Cardiac fibroblast (primary cell): ENCODE measurements at regions not wholly inside any gene's neighbourhood (a gene's known extent, or its start where the extent isn't known, plus 50 kb on each side); places are given as distances from the start of the nearest gene placed in this dataset.

Experiments
- DNase-seq, 2 donors: peaks; one replicate each; pipeline versions ENCODE4 v3.0.0 to v3.0.0-alpha.2; 2010; ENCODE audit warnings: low read depth in 2 of 2
- H3K4me3 ChIP-seq, 2 donors: replicated peaks in 1 of 2; 1 replicate in 1 of 2; 2 replicates in 1 of 2; pipeline ENCODE4 v1.5.1; 2011; ENCODE audit warnings: low read depth in 2 of 2, low read length in 2 of 2, mild to moderate bottlenecking in 2 of 2, moderate library complexity in 1 of 2
- TF ChIP-seq, protein P1 (sequence below): IDR thresholded peaks from one replicate; pipeline ENCODE4 v1.5.1; 2011; ENCODE audit warnings: low read depth, mild to moderate bottlenecking, low read length, inconsistent platforms

DNA sequence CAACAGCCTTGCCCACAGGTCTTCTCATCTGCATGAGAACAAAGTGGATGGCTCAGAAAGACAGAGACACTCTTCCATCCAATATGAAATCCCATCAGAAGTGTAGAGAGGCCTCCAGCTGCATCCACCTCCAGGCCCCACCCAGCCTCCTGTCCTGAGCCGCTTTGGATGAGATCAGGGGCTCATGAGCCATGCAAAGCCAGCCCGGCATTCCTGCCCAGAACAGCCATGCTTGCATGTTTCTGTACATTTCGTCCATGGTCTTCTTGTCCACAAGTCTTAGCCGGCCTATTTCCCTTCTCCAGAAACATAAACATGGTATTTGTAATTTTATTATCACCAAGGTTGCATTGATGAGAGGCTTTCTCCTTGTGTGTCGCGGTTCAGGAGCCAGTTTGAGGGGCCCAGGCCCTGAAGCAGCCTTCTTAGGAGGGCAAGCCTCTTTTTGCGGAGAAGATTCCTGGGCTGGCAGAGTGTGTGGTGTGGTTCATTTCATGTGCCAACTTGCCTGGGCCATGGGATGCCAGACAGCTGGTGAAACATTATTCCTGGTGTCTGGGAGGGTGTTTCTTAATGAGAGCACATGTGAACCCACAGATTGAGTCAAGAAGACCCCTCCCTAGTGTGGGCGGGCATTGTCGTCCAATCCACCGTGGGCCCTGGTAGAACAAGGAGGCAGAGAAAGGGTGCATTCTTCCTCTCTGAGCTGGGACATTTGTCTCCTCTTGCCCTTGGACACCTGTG, 928.9 kb downstream of the TBC1D22A start:
- H3K4me3 ChIP-seq: no peak overlapping the region
- no peak for DNase-seq
- TF ChIP-seq, protein P1, sequence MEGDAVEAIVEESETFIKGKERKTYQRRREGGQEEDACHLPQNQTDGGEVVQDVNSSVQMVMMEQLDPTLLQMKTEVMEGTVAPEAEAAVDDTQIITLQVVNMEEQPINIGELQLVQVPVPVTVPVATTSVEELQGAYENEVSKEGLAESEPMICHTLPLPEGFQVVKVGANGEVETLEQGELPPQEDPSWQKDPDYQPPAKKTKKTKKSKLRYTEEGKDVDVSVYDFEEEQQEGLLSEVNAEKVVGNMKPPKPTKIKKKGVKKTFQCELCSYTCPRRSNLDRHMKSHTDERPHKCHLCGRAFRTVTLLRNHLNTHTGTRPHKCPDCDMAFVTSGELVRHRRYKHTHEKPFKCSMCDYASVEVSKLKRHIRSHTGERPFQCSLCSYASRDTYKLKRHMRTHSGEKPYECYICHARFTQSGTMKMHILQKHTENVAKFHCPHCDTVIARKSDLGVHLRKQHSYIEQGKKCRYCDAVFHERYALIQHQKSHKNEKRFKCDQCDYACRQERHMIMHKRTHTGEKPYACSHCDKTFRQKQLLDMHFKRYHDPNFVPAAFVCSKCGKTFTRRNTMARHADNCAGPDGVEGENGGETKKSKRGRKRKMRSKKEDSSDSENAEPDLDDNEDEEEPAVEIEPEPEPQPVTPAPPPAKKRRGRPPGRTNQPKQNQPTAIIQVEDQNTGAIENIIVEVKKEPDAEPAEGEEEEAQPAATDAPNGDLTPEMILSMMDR: no peak

DNA sequence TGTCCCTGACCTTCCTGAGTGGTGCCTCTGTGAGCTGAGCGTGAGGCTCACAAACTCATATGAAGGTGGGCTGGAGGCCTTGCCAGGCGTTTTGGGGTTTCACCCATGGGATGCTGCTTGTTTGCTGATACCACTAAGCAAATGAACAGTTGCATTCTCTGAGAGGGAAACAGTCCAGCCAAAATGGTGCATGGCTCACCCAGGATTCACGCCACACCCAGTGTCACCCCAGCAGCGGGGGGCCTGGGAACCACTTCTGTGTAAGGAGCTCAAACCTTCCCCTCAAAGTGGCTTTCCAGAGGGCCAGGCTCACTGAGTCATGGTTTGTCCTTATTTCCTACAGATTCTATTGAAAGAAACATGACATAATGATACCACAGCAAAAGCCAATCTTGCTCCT, 928.1 kb downstream of the TBC1D22A start:
- no peak for DNase-seq
- H3K4me3 ChIP-seq: no peak overlapping the region
- TF ChIP-seq, protein P1: no peak

DNA sequence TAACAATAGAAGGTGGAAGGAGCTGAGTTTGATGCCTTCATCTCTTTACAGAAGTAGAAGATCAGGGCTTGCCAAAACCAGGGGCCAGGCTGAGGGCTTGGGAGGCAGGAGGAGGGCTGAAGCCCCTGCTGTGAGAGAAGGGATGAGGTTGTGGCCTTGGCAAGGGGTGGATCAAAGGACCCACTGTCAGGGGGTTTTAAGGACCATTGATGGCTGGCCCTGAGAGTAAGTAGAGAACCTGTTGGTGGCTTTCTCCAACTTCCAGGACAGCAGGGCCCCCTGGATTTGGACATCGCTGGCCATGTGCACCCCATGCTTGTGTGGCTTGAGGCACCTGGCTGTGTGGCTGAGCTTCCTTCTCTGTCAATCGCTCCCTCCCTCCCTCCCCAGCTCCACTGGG, 927.7 kb downstream of the TBC1D22A start:
- no peak for DNase-seq
- TF ChIP-seq, protein P1: no peak
- no peak overlapping the region for H3K4me3 ChIP-seq

DNA sequence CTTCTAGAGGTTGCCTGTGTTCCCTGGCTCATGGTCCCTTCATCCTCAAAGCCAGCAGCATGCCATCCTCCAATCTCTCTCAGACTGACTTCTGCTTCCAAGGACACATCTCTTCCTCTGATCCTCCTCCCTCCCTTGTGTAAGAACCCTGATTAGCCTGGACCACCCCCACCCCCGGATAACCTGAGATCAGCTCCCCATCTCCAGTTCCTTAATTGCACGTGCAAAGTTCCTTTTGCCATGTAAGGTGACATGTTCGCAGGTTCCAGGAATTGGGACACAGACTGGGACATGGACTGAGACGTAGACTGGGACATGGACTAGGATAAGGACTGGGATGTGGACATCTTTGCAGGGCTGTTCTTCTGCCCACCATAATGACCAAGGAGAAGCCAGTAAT, 925.3 kb downstream of the TBC1D22A start:
- no peak for DNase-seq
- TF ChIP-seq, protein P1: no peak
- H3K4me3 ChIP-seq: no peak overlapping the region

DNA sequence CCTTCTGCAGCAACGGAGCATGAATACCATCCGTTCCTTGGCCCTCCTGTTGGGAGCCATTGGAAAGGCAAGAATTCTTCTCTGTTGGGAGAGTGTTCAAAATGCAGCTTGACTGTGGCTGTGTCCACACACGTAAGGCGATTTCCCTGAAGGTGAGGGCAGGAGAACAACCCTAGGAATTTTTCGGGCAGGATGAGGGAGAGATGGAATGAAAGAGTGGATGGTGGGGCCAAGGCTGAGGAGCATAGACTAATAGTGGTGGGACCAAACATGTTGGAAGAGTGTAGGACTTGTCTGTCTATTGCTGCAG, 924.9 kb downstream of the TBC1D22A start:
- DNase-seq: no peak
- H3K4me3 ChIP-seq: no peak overlapping the region

DNA sequence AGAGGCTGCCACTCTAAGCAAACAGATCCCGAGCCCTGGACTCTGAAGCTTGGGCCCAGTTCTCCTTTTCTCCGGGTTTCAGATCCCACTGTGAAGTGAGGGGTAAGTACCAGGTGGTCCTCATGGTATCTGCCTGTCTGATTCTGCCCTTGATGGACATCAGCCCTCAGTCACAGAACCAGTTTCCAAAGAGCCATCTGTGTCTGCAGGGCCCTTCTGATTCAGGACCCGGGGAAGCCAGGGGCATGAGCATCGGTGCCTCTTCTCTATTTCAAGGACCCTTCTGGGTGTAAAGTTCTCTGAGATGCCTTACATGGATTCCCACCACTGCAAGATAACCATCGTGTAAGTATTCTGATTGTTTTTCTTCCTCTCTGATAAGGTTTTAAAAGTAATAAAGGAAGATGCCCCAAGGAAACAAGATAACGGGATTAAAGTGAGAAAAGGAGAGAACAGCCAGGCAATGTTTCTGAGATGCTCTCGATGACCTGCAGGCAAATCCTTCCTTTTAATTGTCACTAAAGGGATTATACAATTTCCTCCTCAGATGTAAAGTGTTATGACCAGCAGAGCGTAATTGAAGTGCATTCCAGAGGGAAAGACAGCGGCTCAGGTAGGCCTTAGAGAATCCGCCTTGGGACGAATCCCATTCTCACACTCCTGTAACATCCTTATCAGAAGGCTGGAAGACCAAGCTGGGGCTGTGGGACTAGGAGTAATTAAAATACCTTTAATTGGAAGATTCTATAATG, 924.3 kb downstream of the TBC1D22A start:
- DNase-seq: no peak
- TF ChIP-seq, protein P1: no peak
- H3K4me3 ChIP-seq: no peak overlapping the region

More for the DNA sequence above, 924.9 kb downstream of the TBC1D22A start:
- TF ChIP-seq, protein P1: no peak
